H1 (cell line): ENCODE measurements at regions not wholly inside any gene's neighbourhood (a gene's known extent, or its start where the extent isn't known, plus 50 kb on each side); places are given as distances from the start of the nearest gene placed in this dataset.

Experiments
- CTCF ChIA-PET: fragments of 300-600 bp; sonication (Branson Sonifier 250); formaldehyde crosslinking; loops from one replicate; lab custom pipeline; 2021; ENCODE audit not compliant: partially characterized antibody; lab: Charles Lee
- POLR2A ChIA-PET: fragments of 300-600 bp; sonication (Branson Sonifier 250); formaldehyde crosslinking; loops from one replicate; lab custom pipeline; 2021; ENCODE audit warnings: inconsistent platforms; ENCODE audit not compliant: partially characterized antibody; lab: Charles Lee
- DNase-seq, 2 experiments: peaks; one replicate each; pipeline versions ENCODE4 v3.0.0 to v3.0.0-alpha.2; 2010 to 2022; ENCODE audit warnings: low spot score in 2 of 2, low read depth in 1 of 2, mixed read lengths in 1 of 2
- FAIRE-seq: peaks from 2 replicates; lab custom pipeline; 2011; peaks lifted over from hg19 to GRCh38; lab: Jason Lieb, UNC
- H2AFZ ChIP-seq: 2 replicates; pipeline ENCODE4 v1.8.1; 2012; ENCODE audit warnings: low read length, inconsistent platforms
- H2AK5ac ChIP-seq: 2 replicates; pipeline ENCODE4 v1.6.1; 2013; ENCODE audit warnings: low read depth, low read length
- H2BK120ac ChIP-seq: replicated peaks from 2 replicates; pipeline ENCODE3; 2013; ENCODE audit warnings: low read depth, low read length, inconsistent platforms
- H2BK12ac ChIP-seq: 2 replicates; pipeline ENCODE4 v1.6.1; 2013; ENCODE audit warnings: low read depth, low read length
- H2BK15ac ChIP-seq: 2 replicates; pipeline ENCODE4 v1.6.1; 2013; ENCODE audit warnings: low read length
- H2BK20ac ChIP-seq: 2 replicates; pipeline ENCODE4 v1.6.1; 2013; ENCODE audit warnings: low read length
- H2BK5ac ChIP-seq: 2 replicates; pipeline ENCODE4 v1.6.1; 2013; ENCODE audit warnings: low read depth, low read length
- H3K14ac ChIP-seq: 2 replicates; pipeline ENCODE4 v1.6.1; 2013; ENCODE audit warnings: inconsistent platforms; ENCODE audit not compliant: insufficient read length
- H3K18ac ChIP-seq: 2 replicates; pipeline ENCODE4 v1.6.1; 2013; ENCODE audit warnings: low read length; ENCODE audit errors: extremely low read depth
- H3K23ac ChIP-seq: 2 replicates; pipeline ENCODE4 v1.6.1; 2013; ENCODE audit warnings: inconsistent platforms; ENCODE audit not compliant: insufficient read length
- H3K23me2 ChIP-seq: 2 replicates; pipeline ENCODE4 v1.6.1; 2013; ENCODE audit warnings: low read depth, low read length
- H3K27ac ChIP-seq: 2 replicates; pipeline ENCODE4 v1.6.1; 2011; ENCODE audit warnings: low read depth, low read length, inconsistent platforms
- H3K27me3 ChIP-seq, 4 experiments: replicated peaks in 1 of 4; 1 replicate in 1 of 4; 2 replicates in 3 of 4; pipeline versions ENCODE4 v1.6.1 to v1.8.1; 2011 to 2013; ENCODE audit warnings: low read length in 3 of 4, mild to moderate bottlenecking in 3 of 4, inconsistent platforms in 2 of 4, mixed read lengths in 2 of 4, moderate library complexity in 1 of 4; ENCODE audit not compliant: control insufficient read depth in 3 of 4, insufficient read depth in 3 of 4; ENCODE audit errors: extremely low read depth in 1 of 4
- H3K36me3 ChIP-seq, 4 experiments: 2 replicates each; pipeline versions ENCODE4 v1.6.1 to v1.8.1; 2011 to 2013; ENCODE audit warnings: mild to moderate bottlenecking in 4 of 4, low read length in 3 of 4, moderate library complexity in 2 of 4, control low read depth in 1 of 4, inconsistent platforms in 1 of 4; ENCODE audit not compliant: insufficient read depth in 4 of 4, control insufficient read depth in 2 of 4
- H3K4ac ChIP-seq: replicated peaks from 2 replicates; pipeline ENCODE3; 2013; ENCODE audit warnings: low read length, low read depth, mixed read lengths, inconsistent platforms; ENCODE audit not compliant: insufficient read length
- H3K4me1 ChIP-seq, 4 experiments: replicated peaks in 1 of 4; 1 replicate in 1 of 4; 2 replicates in 3 of 4; pipeline versions ENCODE4 v1.6.1 to v1.8.1; 2011 to 2013; ENCODE audit warnings: low read length in 3 of 4, inconsistent platforms in 2 of 4, mixed read lengths in 1 of 4; ENCODE audit not compliant: insufficient read depth in 4 of 4, control insufficient read depth in 3 of 4
- H3K4me2 ChIP-seq, 2 experiments: 2 replicates each; pipeline versions ENCODE4 v1.6.1 to v1.8.1; 2011 to 2013; ENCODE audit warnings: low read depth in 2 of 2, low read length in 2 of 2, control low read depth in 1 of 2, inconsistent platforms in 1 of 2, mild to moderate bottlenecking in 1 of 2; ENCODE audit not compliant: insufficient read depth in 1 of 2
- H3K4me3 ChIP-seq, 4 experiments: fragments of 200-600, 300-600 bp in 1 of 4; sonication (generic), shearing (Covaris generic), sonication (Bioruptor Twin) in 1 of 4; 2 replicates each; pipeline versions ENCODE4 v1.5.1 to v1.8.1; 2011 to 2016; ENCODE audit warnings: low read length in 4 of 4, low read depth in 3 of 4, control low read depth in 2 of 4, inconsistent platforms in 2 of 4, mild to moderate bottlenecking in 2 of 4, mixed read lengths in 1 of 4, moderate library complexity in 1 of 4; ENCODE audit not compliant: insufficient read depth in 2 of 4; ENCODE audit errors: extremely low read depth in 1 of 4
- H3K56ac ChIP-seq: replicated peaks from 2 replicates; pipeline ENCODE3; 2013; ENCODE audit warnings: low read depth, mild to moderate bottlenecking, mixed read lengths, low read length, inconsistent platforms; ENCODE audit not compliant: insufficient read length
- H3K79me1 ChIP-seq: 2 replicates; pipeline ENCODE4 v1.6.1; 2013; ENCODE audit warnings: low read depth, low read length, control low read depth
- H3K79me2 ChIP-seq, 2 experiments: 2 replicates each; pipeline versions ENCODE4 v1.6.1 to v1.8.1; 2012 to 2013; ENCODE audit warnings: low read length in 2 of 2, mild to moderate bottlenecking in 2 of 2, inconsistent platforms in 1 of 2; ENCODE audit not compliant: insufficient read depth in 2 of 2, control insufficient read depth in 1 of 2
- H3K9ac ChIP-seq, 4 experiments: replicated peaks in 1 of 4; 1 replicate in 1 of 4; 2 replicates in 3 of 4; pipeline versions ENCODE4 v1.6.1 to v1.8.1; 2011 to 2013; ENCODE audit warnings: low read depth in 3 of 4, low read length in 3 of 4, control low read depth in 2 of 4, mild to moderate bottlenecking in 2 of 4, moderate library complexity in 2 of 4, inconsistent platforms in 1 of 4; ENCODE audit errors: extremely low read depth in 1 of 4
- H3K9me3 ChIP-seq, 2 experiments: 2 replicates each; pipeline versions ENCODE4 v1.6.1 to v1.8.1; 2012 to 2013; ENCODE audit warnings: mild to moderate bottlenecking in 2 of 2, moderate library complexity in 2 of 2, control low read depth in 1 of 2, inconsistent platforms in 1 of 2, low read depth in 1 of 2, low read length in 1 of 2, mixed read lengths in 1 of 2; ENCODE audit not compliant: insufficient read depth in 2 of 2
- H4K20me1 ChIP-seq, 2 experiments: replicated peaks in 1 of 2; 2 replicates each; pipeline versions ENCODE3 to v1.8.1; 2011 to 2013; ENCODE audit warnings: inconsistent platforms in 2 of 2, low read length in 2 of 2, mild to moderate bottlenecking in 1 of 2; ENCODE audit not compliant: insufficient read depth in 2 of 2, control insufficient read depth in 1 of 2
- H4K5ac ChIP-seq: 2 replicates; pipeline ENCODE4 v1.6.1; 2013; ENCODE audit warnings: low read length, low read depth, mixed read lengths, inconsistent platforms; ENCODE audit not compliant: insufficient read length
- H4K8ac ChIP-seq: 2 replicates; pipeline ENCODE4 v1.8.0; 2013; ENCODE audit warnings: mild to moderate bottlenecking, moderate library complexity, low read length, inconsistent platforms; ENCODE audit not compliant: insufficient read depth; ENCODE audit errors: extremely low read depth
- H4K91ac ChIP-seq: replicated peaks from 2 replicates; pipeline ENCODE3; 2013; ENCODE audit warnings: low read length, mixed read lengths, inconsistent platforms; ENCODE audit not compliant: insufficient read length
- FOSL1 ChIP-seq: IDR thresholded peaks from 2 replicates; pipeline ENCODE4 v1.6.1; 2011; ENCODE audit warnings: mild to moderate bottlenecking, low read depth, low read length, moderate library complexity; ENCODE audit not compliant: insufficient read depth
- GTF2F1 ChIP-seq: IDR thresholded peaks from 2 replicates; pipeline ENCODE4 v1.6.1; 2012; ENCODE audit warnings: low read depth, low read length, improper control_type of control experiment, borderline replicate concordance
- MAFK ChIP-seq: IDR thresholded peaks from 2 replicates; pipeline ENCODE4 v1.6.1; 2012; ENCODE audit warnings: low read depth, mild to moderate bottlenecking, improper control_type of control experiment, low read length
- PHF8 ChIP-seq: fragments of 200-600 bp; sonication (generic); conservative IDR thresholded peaks from 2 replicates; pipeline ENCODE4 v1.7.1; 2012; ENCODE audit warnings: low read depth, mild to moderate bottlenecking, inconsistent platforms, low read length, moderate library complexity
- POLR2AphosphoS5 ChIP-seq: IDR thresholded peaks from 2 replicates; pipeline ENCODE4 v1.6.1; 2011; ENCODE audit warnings: low read depth, low read length
- POU5F1 ChIP-seq: IDR thresholded peaks from 2 replicates; pipeline ENCODE4 v1.6.1; 2011; ENCODE audit warnings: low read depth, mild to moderate bottlenecking, low read length, moderate library complexity
- SP1 ChIP-seq: IDR thresholded peaks from 2 replicates; pipeline ENCODE4 v1.6.1; 2011; ENCODE audit warnings: low read depth, low read length
- TAF7 ChIP-seq: optimal IDR thresholded peaks from 2 replicates; pipeline ENCODE3; 2011; ENCODE audit warnings: low read depth, mild to moderate bottlenecking, inconsistent platforms, low read length, moderate library complexity, borderline replicate concordance
- whole genome bisulfite sequencing, 2 experiments: shearing (Covaris generic) in 1 of 2; methylation state at CpG; one replicate each; pipeline versions ENCODE4 v1.1.6 to v1.1.7; 2013 to 2015; ENCODE audit warnings: low lambda C conversion rate in 2 of 2, mixed read lengths in 2 of 2, inconsistent platforms in 1 of 2, low coverage in 1 of 2, missing lambda C conversion rate in 1 of 2; ENCODE audit not compliant: insufficient replicate concordance in 2 of 2, insufficient coverage in 1 of 2, insufficient read length in 1 of 2; ENCODE audit errors: extremely low coverage in 1 of 2, missing lambda C conversion rate in 1 of 2; 5-methylcytosine and 5-hydroxymethylcytosine counted together

DNA sequence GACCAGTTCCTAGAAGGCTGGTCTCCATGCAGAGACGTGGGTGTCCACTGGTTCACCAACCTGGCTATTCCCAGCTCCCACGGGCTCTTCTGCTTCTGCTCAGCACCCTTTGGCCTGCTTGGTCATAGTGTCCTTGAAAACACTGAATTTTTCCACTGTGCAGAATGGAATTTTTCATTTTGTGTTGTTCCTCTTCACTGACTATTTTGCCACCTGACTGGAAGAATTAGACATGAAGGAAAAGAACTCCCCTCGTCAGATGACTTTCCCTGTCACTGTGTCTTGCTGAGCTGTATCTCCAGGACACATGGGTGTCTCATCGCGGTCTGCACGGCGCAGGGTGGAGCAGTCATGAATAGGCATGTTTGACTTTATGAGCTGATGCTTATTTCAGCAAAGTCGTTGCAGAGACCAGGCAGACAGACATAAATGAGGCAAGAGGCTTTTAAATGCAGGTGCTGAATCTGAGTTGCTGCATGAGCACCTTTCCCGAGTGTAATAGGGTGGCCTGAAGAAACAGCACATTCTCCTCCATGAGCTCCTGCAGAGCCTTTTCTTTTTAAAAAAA is 50.2 kb upstream of the SEMA4D start:
- H2BK120ac ChIP-seq: no peak overlapping the region
- H4K20me1 ChIP-seq: no peaks in the 10 kb centered on the region
- no peak overlapping the region for H3K4me2 ChIP-seq
- no peak overlapping the region for H3K18ac ChIP-seq
- FAIRE-seq (no peak), DNase-seq (no peak)
- 85% methylated on average over 9 of the region's 9 CpGs; no CpG with 5 or more reads in 1 of the 2 experiments for WGBS, 2 experiments
- peaks cover 3 to 5% of the 10 kb centered on the region in 2 experiments; a peak in 2 of 4 replicates for H3K9me3 ChIP-seq
- peaks cover 0 to 13% (median 7%) of the 10 kb centered on the region in 4 experiments; a peak in 6 of 7 replicates for H3K4me1 ChIP-seq
- CTCF ChIA-PET: interaction anchor here (0.5 to 10.2 kb wide), 55 partner anchors 9 to 537 kb away, joined by 3 to 147 read pairs (median 5); no protein-coding TSS in a partner anchor
- H3K27ac ChIP-seq: no peak overlapping the region
- H2BK5ac ChIP-seq: no peak overlapping the region
- H3K4me3 ChIP-seq: no peak overlapping the region
- no peak overlapping the region for H2AFZ ChIP-seq
- H4K5ac ChIP-seq: no peak overlapping the region
- H3K9ac ChIP-seq: no peak overlapping the region
- no peak overlapping the region for H2BK12ac ChIP-seq
- H3K23me2 ChIP-seq: no peaks in the 10 kb centered on the region
- H3K36me3 ChIP-seq: no peaks in the 10 kb centered on the region
- POLR2A ChIA-PET: interaction anchor here (0.7 to 2.7 kb wide), 4 partner anchors 115 to 185 kb away, joined by 3 to 14 read pairs (median 4); no protein-coding TSS in a partner anchor
- H3K56ac ChIP-seq: no peak overlapping the region
- no peak overlapping the region for H2BK15ac ChIP-seq
- no peaks in the 10 kb centered on the region; a peak in 1 of 7 replicates for H3K27me3 ChIP-seq
- no peak overlapping the region for H2BK20ac ChIP-seq
- H2AK5ac ChIP-seq: no peak overlapping the region
- no peaks in the 10 kb centered on the region for H3K79me1 ChIP-seq
- no peak overlapping the region for H4K91ac ChIP-seq
- no peaks in the 10 kb centered on the region for H3K79me2 ChIP-seq
- H3K4ac ChIP-seq: no peak overlapping the region
- no peak overlapping the region for H3K23ac ChIP-seq
- H3K14ac ChIP-seq: no peak overlapping the region
- H4K8ac ChIP-seq: no peak overlapping the region
- no peak for TF ChIP-seq POLR2AphosphoS5
- TF ChIP-seq PHF8: no peak
- TF ChIP-seq MAFK: no peak
- TF ChIP-seq GTF2F1: no peak
- TF ChIP-seq SP1: no peak
- TF ChIP-seq POU5F1: no peak
- TF ChIP-seq TAF7: no peak
- no peak for TF ChIP-seq FOSL1
